ENCODE measurements at regions not wholly inside any gene's neighbourhood (a gene's known extent, or its start where the extent isn't known, plus 50 kb on each side); places are given as distances from the start of the nearest gene placed in this dataset.

- TF ChIP-seq, protein P1, sequence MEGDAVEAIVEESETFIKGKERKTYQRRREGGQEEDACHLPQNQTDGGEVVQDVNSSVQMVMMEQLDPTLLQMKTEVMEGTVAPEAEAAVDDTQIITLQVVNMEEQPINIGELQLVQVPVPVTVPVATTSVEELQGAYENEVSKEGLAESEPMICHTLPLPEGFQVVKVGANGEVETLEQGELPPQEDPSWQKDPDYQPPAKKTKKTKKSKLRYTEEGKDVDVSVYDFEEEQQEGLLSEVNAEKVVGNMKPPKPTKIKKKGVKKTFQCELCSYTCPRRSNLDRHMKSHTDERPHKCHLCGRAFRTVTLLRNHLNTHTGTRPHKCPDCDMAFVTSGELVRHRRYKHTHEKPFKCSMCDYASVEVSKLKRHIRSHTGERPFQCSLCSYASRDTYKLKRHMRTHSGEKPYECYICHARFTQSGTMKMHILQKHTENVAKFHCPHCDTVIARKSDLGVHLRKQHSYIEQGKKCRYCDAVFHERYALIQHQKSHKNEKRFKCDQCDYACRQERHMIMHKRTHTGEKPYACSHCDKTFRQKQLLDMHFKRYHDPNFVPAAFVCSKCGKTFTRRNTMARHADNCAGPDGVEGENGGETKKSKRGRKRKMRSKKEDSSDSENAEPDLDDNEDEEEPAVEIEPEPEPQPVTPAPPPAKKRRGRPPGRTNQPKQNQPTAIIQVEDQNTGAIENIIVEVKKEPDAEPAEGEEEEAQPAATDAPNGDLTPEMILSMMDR (IDR thresholded peaks at IDR 0.05) = no peak
- no peak for TF ChIP-seq POLR2AphosphoS5 (IDR thresholded peaks at IDR 0.05)
These were observed 122.9 kb upstream of the STT3B start for GRCh38 chr3:31409866-31410265.
